Muscle layer of colon (tissue), 2 donors: ENCODE measurements at regions not wholly inside any gene's neighbourhood (a gene's known extent, or its start where the extent isn't known, plus 50 kb on each side); places are given as distances from the start of the nearest gene placed in this dataset.
"Not testable (repeated sequence)": the region's sequence is repeated elsewhere in the genome, so short reads cannot be mapped to it uniquely, and the experiment has no call there.

Source experiments
- H3K27ac ChIP-seq: one replicate; pipeline ENCODE4 v1.7.0; 2013; ENCODE audit warnings: low read depth, mild to moderate bottlenecking, low read length, moderate library complexity
- H3K27me3 ChIP-seq, 2 donors: one replicate each; pipeline ENCODE4 v1.7.0; 2013; ENCODE audit warnings: low read length in 2 of 2, mild to moderate bottlenecking in 2 of 2; ENCODE audit not compliant: insufficient read depth in 2 of 2, control insufficient read depth in 1 of 2
- H3K36me3 ChIP-seq: one replicate; pipeline ENCODE4 v1.7.0; 2013; ENCODE audit warnings: mild to moderate bottlenecking, low read length; ENCODE audit not compliant: insufficient read depth
- H3K4me1 ChIP-seq: one replicate; pipeline ENCODE4 v1.7.0; 2013; ENCODE audit warnings: mild to moderate bottlenecking, low read length; ENCODE audit not compliant: insufficient read depth
- H3K4me3 ChIP-seq, 2 donors: one replicate each; pipeline ENCODE4 v1.7.0; 2013; ENCODE audit warnings: low read length in 2 of 2, low read depth in 1 of 2, mild to moderate bottlenecking in 1 of 2, moderate library complexity in 1 of 2
- H3K9ac ChIP-seq: one replicate; pipeline ENCODE4 v1.7.0; 2013; ENCODE audit warnings: low read length
- H3K9me3 ChIP-seq: one replicate; pipeline ENCODE4 v1.7.0; 2013; ENCODE audit warnings: mild to moderate bottlenecking, low read length
- donor health status: abdominal sarcoma.
- donor health status: Adenocarcinoma of cecum.

DNA sequence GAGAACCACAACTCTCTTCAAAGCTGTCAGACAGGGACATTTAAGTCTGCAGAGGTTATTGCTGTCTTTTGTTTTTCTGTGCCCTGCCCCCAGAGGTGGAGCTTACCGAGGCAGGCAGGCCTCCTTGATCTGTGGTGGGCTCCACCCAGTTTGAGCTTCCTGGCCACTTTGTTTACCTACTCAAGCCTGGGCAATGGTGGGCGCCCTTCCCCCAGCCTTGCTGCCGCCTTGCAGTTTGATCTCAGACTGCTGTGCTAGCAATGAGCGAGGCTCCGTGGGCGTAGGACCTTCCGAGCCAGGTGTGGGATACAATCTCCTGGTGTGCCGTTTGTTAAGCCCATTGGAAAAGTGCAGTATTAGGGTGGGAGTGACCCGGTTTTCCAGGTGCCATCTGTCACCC lies 822.1 kb downstream of the KCNMA1 start:
- not testable (repeated sequence) for H3K9ac ChIP-seq, H3K4me1 ChIP-seq, H3K36me3 ChIP-seq, H3K9me3 ChIP-seq, H3K27me3 ChIP-seq, H3K27ac ChIP-seq, H3K4me3 ChIP-seq

DNA sequence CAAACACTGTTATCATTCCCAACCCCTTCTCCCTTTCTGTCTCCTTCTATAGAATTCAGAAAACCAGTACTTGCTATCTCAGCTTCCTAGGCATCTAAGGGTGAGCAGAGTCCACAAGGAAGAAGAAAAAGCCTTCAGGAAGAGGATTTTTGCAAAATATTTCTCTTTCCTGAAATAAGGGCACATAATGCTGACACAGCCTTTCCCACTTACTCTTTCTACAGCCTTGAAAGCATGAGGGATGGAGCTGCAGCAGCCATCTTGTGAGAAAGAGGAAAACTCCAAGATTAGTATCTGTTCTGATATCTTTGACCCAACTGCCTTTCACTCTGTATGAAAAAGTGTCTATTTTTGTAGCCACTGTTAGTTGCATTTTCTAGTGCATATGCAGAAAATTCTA lies 826.2 kb downstream of the KCNMA1 start:
- H3K9me3 ChIP-seq = no peaks in the 10 kb centered on the region
- H3K4me1 ChIP-seq = peaks cover 4% of the 10 kb centered on the region
- no peak overlapping the region for H3K27ac ChIP-seq
- no peaks in the 10 kb centered on the region for H3K27me3 ChIP-seq
- no peaks in the 10 kb centered on the region for H3K36me3 ChIP-seq
- no peak overlapping the region for H3K9ac ChIP-seq
- H3K4me3 ChIP-seq = no peak overlapping the region

DNA sequence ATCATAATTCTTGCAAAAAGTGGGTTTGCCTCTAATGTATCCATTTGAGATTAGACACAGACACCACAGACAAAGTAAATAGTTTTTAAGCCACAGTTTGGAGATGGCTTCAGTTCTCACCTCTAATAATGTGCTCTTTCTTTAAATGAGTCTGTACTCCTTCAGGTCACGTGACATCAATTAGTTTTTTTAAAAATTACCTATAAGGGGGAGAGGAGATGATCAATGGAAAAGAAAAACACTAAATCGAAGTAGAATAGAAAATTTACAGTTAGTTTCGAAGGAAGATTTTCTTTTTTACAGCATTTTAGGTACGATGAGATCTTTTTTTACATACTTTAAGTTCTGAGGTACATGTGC lies 849.2 kb downstream of the KCNMA1 start:
- Histone ChIP-seq H3K9me3 (no peaks in the 10 kb centered on the region), H3K9ac (no peak overlapping the region), H3K27me3 (no peaks in the 10 kb centered on the region), H3K4me3 (no peak overlapping the region), H3K4me1 (peaks cover 3% of the 10 kb centered on the region), H3K36me3 (no peaks in the 10 kb centered on the region), H3K27ac (no peak overlapping the region)

DNA sequence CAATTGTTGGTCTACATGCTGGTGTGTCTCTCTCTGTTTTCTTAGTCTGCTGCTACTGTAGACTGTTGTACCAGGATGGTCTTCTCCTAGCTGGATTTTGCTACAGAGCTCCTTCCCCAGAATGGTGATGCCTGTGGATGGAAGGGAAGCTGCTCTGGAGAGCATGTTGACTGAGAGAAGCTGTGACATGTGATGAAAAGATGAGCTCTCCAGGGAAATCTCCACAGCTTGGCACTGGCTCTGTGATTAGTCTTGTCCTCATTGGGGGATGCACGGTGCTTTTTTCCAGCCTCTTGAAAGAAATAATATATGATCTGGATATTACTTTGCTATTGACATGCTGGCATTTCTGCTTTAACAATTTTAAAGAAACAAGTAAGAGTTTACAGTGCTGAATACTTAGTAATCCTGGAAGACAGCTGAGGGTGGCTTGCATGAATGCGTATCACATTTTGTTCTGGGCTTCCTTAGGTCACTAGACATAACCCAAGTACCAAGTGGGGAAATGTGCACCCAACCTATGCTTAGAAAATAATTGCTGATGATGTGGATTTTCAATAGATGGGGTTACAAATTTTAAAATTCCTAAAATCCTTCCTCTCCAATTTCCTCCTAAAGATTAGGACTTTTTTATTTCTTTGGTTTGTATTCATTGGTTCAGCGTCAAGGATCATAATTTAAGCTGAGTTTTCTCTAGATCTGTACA lies 849.7 kb downstream of the KCNMA1 start:
- Histone ChIP-seq H3K9ac (no peak overlapping the region), H3K4me3 (no peak overlapping the region), H3K27ac (no peak overlapping the region), H3K9me3 (no peaks in the 10 kb centered on the region), H3K36me3 (no peaks in the 10 kb centered on the region), H3K4me1 (peaks cover 3% of the 10 kb centered on the region), H3K27me3 (no peaks in the 10 kb centered on the region)

DNA sequence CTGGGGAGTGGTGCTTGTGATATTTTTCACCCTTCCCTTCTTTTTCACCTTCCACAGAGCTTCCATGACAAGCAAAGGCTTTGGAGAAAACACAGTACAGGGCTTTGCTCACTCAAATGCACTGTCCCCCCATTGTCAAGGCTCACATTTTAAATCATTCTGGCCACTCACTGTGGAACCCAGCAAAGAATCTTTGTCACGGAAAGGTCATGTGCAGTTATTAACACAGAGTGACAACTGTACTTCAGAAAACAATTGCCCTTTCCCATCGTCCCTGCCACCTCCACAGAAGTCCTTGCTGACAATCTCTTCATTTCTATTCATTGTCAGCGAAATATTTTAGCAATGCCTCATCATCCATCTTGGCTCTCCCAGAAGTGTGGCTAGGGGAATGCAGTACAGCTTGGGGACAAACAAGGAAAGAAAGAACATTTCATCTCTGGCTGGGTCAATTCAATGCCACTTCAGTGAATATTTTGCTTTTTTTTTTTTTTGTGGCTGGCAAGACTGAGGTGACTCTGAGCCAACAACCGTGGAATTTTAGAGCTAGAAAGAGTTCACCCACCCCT lies 851.0 kb downstream of the KCNMA1 start:
- Histone ChIP-seq H3K4me3 (no peak overlapping the region), H3K36me3 (no peaks in the 10 kb centered on the region), H3K27ac (peak overlapping the region; percentile 8), H3K27me3 (no peaks in the 10 kb centered on the region), H3K4me1 (peaks cover 3% of the 10 kb centered on the region), H3K9ac (no peak overlapping the region), H3K9me3 (no peaks in the 10 kb centered on the region)

DNA sequence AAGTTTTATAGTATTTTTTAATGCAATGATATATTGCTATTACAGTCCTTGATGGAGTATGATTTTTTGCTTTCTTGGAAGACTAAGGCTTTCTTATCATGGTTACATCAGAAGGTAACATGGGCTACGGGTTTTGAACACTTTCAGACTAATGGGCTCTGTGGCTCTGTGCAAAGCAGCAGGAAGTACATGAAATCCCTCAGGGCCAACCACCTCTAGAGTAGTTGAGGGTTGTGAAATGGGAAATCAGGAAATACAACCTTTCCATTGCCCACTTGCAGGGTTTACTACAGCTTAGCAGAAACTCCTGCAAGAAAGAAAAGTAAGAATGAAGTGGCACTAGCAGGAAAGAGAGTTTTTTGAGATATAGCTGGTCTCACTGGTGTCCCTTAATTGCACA lies 853.5 kb downstream of the KCNMA1 start:
- Histone ChIP-seq H3K4me3 (no peak overlapping the region), H3K27me3 (no peaks in the 10 kb centered on the region), H3K27ac (no peak overlapping the region), H3K4me1 (peaks cover 17% of the 10 kb centered on the region), H3K36me3 (no peaks in the 10 kb centered on the region), H3K9me3 (no peaks in the 10 kb centered on the region), H3K9ac (no peak overlapping the region)

DNA sequence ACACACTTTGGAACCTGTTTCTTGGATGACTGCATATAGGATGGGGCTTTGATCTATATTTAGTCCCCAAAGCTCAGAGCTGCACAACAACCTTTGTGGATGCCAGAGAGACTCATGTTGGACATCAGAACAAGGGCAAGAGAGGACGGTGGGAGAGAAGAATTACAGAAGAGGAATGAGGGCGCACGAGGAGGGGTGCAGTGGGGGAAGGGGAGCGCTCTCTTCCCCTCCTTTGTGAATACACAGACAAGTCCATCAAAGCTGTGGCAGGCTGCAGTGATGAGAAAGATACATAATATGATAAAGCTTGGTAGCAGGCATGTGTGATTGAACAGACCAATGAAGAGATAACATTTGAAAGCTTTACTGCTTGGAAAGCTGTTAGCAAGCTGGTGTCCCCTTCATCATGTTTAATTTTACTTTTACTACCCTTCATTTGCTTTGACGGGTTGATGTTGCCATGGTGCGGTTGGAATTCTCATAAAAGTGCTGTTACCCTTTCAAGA lies 857.8 kb downstream of the KCNMA1 start:
- Histone ChIP-seq H3K27me3 (no peaks in the 10 kb centered on the region), H3K4me1 (peaks cover 27% of the 10 kb centered on the region), H3K9ac (no peak overlapping the region), H3K9me3 (no peaks in the 10 kb centered on the region), H3K36me3 (no peaks in the 10 kb centered on the region), H3K27ac (peak overlapping the region; percentile 69), H3K4me3 (no peak overlapping the region)

DNA sequence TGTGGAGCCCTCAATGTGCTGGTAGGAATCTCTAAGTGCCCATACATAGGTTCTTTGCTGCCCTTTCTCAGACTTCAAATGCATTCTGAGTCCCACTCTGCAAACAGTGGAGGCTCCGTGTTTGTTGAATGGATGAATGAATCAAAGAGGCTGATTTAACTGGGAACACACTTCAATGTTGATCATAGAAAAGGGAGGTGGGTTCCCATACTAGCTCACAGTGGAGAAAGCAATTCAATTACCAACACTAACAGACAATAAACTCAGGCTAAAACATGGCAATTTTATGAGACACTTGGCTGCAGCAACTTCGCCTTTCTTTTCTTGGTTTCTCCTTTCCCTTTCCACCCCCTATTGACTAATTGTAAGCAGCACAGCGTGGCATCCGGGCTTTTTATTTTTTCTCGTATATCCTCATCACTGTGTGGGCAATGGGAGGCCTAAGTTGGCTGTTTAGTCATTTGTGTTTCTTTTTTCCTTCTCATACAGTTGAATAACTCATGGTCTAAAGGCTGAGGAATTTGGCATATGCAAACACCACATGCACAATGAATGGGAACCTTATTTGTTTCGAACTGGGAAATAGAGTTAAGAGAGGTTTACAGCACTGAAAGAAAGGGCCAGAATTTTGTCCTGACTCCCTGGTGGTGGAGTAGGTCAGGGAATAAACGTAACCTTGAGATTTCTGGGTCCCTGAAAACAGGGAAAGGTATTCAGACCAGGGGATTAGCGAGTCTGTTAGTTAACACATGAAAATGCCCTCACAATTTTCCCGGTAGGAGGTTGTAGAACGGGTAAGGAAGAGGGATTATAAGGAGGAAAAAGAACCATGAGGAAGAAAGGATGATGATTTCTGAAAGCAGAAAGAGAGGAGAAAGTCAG lies 858.5 kb downstream of the KCNMA1 start:
- H3K4me1 ChIP-seq = peaks cover 25% of the 10 kb centered on the region
- H3K9ac ChIP-seq = no peak overlapping the region
- no peaks in the 10 kb centered on the region for H3K9me3 ChIP-seq
- no peaks in the 10 kb centered on the region for H3K27me3 ChIP-seq
- H3K36me3 ChIP-seq = no peaks in the 10 kb centered on the region
- peak overlapping the region in 1 of 2 donors; percentile 3 for H3K4me3 ChIP-seq
- H3K27ac ChIP-seq = peak overlapping the region; percentile 69

DNA sequence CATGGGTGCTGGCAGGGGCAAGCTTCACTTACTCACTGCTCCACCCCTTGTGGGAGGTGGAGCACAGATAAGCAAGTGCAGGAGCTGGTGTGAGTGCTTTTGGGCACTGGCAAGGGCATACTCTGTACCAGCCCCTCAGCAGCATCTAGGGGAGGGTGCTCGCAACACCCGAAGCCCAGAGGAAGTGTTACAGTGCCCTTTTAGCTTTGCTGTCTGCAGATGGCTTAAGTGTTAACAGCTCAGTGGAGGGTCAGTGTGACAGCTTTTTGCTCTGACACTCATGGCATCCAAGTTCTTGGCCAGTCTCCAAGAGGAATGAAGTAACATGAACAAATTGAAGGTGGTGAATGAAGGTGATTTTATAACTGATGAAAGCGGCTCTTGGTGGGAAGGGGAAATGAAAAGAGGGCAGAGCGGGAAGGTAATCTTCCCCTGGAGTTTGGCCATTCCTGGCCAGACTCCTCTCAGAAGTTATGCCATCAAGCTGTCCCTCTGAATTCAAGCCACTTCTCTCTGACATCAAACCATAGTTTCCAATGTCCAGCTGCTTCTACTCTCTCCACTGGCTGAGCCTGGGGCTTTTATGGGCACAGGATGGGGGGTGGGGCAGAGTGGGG lies 862.5 kb downstream of the KCNMA1 start:
- H3K27me3 ChIP-seq = no peaks in the 10 kb centered on the region
- no peak overlapping the region for H3K9ac ChIP-seq
- H3K27ac ChIP-seq = no peak overlapping the region
- H3K4me1 ChIP-seq = peaks cover 28% of the 10 kb centered on the region
- no peak overlapping the region for H3K4me3 ChIP-seq
- no peaks in the 10 kb centered on the region for H3K36me3 ChIP-seq
- no peaks in the 10 kb centered on the region for H3K9me3 ChIP-seq

DNA sequence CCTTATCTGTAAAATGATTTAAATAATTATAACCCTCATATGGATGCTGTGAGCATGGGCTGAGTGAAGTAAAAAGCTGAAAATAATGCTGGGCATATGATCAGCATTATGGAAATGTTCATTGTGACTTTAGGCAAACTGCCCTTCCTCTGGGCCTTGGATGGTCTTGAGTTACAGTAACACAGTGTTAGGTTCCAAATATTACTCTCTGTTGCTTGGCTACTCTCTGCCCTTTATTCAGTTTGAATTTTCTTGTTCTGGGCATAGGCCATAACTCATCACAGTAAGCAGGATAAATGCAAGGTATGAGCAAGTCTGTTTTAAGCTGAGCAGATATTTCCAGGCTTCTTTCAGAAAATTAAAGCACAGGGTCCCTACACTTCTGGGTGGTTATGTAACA lies 868.0 kb downstream of the KCNMA1 start:
- H3K27ac ChIP-seq = peak overlapping the region; percentile 45
- H3K27me3 ChIP-seq = no peaks in the 10 kb centered on the region
- peaks cover 18% of the 10 kb centered on the region for H3K4me1 ChIP-seq
- H3K4me3 ChIP-seq = no peak overlapping the region
- no peaks in the 10 kb centered on the region for H3K9me3 ChIP-seq
- no peaks in the 10 kb centered on the region for H3K36me3 ChIP-seq
- H3K9ac ChIP-seq = no peak overlapping the region

DNA sequence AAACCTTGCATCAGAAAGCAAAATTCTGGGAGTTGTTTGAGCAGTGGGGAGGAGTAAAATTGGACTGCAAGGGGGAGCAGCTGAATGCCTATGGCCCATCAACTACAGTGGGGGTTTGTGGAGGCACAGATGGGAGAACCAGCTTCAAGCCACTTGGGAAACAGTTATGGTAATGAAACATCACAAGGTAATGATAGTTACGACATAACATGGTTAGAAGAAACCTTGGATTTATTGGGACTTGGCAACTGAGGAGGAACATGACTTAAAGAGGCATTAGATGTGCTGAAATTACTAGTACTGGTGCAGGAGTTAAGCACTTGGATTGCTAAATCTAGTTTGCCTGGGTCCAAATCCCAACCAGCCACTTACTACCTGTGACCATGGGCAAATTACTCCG lies 868.4 kb downstream of the KCNMA1 start:
- Histone ChIP-seq H3K9me3 (no peaks in the 10 kb centered on the region), H3K27me3 (no peaks in the 10 kb centered on the region), H3K4me1 (peaks cover 18% of the 10 kb centered on the region), H3K36me3 (no peaks in the 10 kb centered on the region), H3K9ac (no peak overlapping the region), H3K27ac (peak overlapping the region; percentile 45), H3K4me3 (no peak overlapping the region)
